ENCODE measurements at regions not wholly inside any gene's neighbourhood (a gene's known extent, or its start where the extent isn't known, plus 50 kb on each side); places are given as distances from the start of the nearest gene placed in this dataset.

- no peak for TF ChIP-seq CTCF (IDR thresholded peaks at IDR 0.05)
- intact Hi-C loops (cut with DNase I; ENCODE audit: low total_unique reads): no loop called here
- no peak overlapping the region for H3K4me3 ChIP-seq (ENCODE audit: low read depth, poor library complexity, severe bottlenecking)
- no peak for DNase-seq (ENCODE audit: low spot score in 2 of 2)
- WGBS, 2 donors: 86 to 88% methylated on average over 1 of the region's 1 CpG
Observed at GRCh38 chr12:77548797-77549196, 281.9 kb upstream of the NAV3 start.

- no peak for TF ChIP-seq POLR2A (IDR thresholded peaks at IDR 0.05)
- no peak for TF ChIP-seq CTCF (IDR thresholded peaks at IDR 0.05)
- intact Hi-C loops (cut with DNase I; ENCODE audit: low total_unique reads): no loop called here
- 60 to 70% methylated on average over 2 of the region's 2 CpGs for WGBS, 2 donors
- no peak for DNase-seq (ENCODE audit: low spot score in 2 of 2)
- H3K4me3 ChIP-seq (ENCODE audit: low read depth, poor library complexity, severe bottlenecking): no peak overlapping the region
Observed at GRCh38 chr12:77540097-77540496, 290.6 kb upstream of the NAV3 start.

- 78 to 86% methylated on average over 1 of the region's 1 CpG for WGBS, 2 donors
- intact Hi-C loops (cut with DNase I; ENCODE audit: low total_unique reads): no loop called here
- TF ChIP-seq POLR2A (IDR thresholded peaks at IDR 0.05): no peak
- no peak for TF ChIP-seq CTCF (IDR thresholded peaks at IDR 0.05)
- H3K4me3 ChIP-seq (ENCODE audit: low read depth, poor library complexity, severe bottlenecking): no peak overlapping the region
- DNase-seq (ENCODE audit: low spot score in 2 of 2): no peak
Observed at GRCh38 chr12:77537663-77538062, 293.0 kb upstream of the NAV3 start.

- no peak overlapping the region for H3K4me3 ChIP-seq (ENCODE audit: low read depth, poor library complexity, severe bottlenecking)
- no peak for TF ChIP-seq CTCF (IDR thresholded peaks at IDR 0.05)
- TF ChIP-seq POLR2A (IDR thresholded peaks at IDR 0.05): no peak
- intact Hi-C loops (cut with DNase I; ENCODE audit: low total_unique reads): no loop called here
- no peak for DNase-seq (ENCODE audit: low spot score in 2 of 2)
- 85 to 91% methylated on average over 2 of the region's 2 CpGs for WGBS, 2 donors
Observed at GRCh38 chr12:77535734-77536133, 295.0 kb upstream of the NAV3 start.

- intact Hi-C loops (cut with DNase I; ENCODE audit: low total_unique reads): no loop called here
- DNase-seq (ENCODE audit: low spot score in 2 of 2): no peak
- TF ChIP-seq POLR2A (IDR thresholded peaks at IDR 0.05) (no peak), CTCF (IDR thresholded peaks at IDR 0.05) (no peak)
Observed at GRCh38 chr12:77531912-77532311, 298.8 kb upstream of the NAV3 start.

GRCh38 chr12:77522247-77522646 lies 308.4 kb upstream of the NAV3 start:
- intact Hi-C loops (cut with DNase I; ENCODE audit: low total_unique reads): no loop called here
- WGBS, 2 donors: 46 to 58% methylated on average over 1 of the region's 1 CpG
- no peak for DNase-seq (ENCODE audit: low spot score in 2 of 2)
- TF ChIP-seq CTCF (IDR thresholded peaks at IDR 0.05): no peak
- TF ChIP-seq POLR2A (IDR thresholded peaks at IDR 0.05): no peak
- H3K4me3 ChIP-seq (ENCODE audit: low read depth, poor library complexity, severe bottlenecking): no peak overlapping the region

More at GRCh38 chr12:77531912-77532311, 298.8 kb upstream of the NAV3 start:
- H3K4me3 ChIP-seq (ENCODE audit: low read depth, poor library complexity, severe bottlenecking): no peak overlapping the region
